ENCODE measurements at regions not wholly inside any gene's neighbourhood (a gene's known extent, or its start where the extent isn't known, plus 50 kb on each side); places are given as distances from the start of the nearest gene placed in this dataset.

GRCh38 chr7:156145996-156146395 is 333.7 kb upstream of the SHH start:
- TF ChIP-seq CTCF (IDR thresholded peaks at IDR 0.05 in 8 of 11, conservative IDR thresholded peaks at IDR 0.05 in 3 of 11) = no peak
- no peak for TF ChIP-seq POLR2A (IDR thresholded peaks at IDR 0.05)
